ENCODE measurements at regions not wholly inside any gene's neighbourhood (a gene's known extent, or its start where the extent isn't known, plus 50 kb on each side); places are given as distances from the start of the nearest gene placed in this dataset.

DNA sequence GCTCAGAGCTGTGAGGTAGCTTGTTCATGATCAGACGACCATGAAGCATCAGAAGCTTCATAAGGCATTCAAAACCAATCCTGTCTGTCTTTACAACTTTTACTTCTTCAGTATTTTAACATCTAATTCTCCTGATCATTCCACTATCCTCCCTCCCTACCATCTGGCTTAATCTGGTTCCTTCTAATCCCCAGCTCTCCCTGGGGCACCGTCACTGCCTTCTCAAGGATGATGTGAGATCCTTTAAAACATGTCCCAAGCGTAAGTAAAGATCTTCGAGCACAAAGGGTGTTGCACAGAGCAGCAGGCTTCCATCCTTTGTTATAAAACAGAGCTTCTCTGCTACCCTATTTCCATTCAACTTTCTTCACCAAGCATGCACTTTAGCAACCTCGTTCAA lies 362.7 kb upstream of the ARRDC4 start:
- H3K4me1 ChIP-seq (ENCODE audit: control insufficient read depth in 2 of 2, insufficient read depth in 1 of 2, low read depth in 1 of 2, low read length in 2 of 2), result peaks cover 0 to 2% of the 10 kb centered on the region in 2 donors
- H4K8ac ChIP-seq (ENCODE audit: low read depth, low read length), result no peak overlapping the region
- no peak overlapping the region for H3K18ac ChIP-seq (ENCODE audit: low read length)
- no peak overlapping the region for H4K91ac ChIP-seq (ENCODE audit: low read depth, low read length, poor library complexity)
- no peaks in the 10 kb centered on the region for H3K27me3 ChIP-seq (ENCODE audit: control insufficient read depth in 3 of 3, insufficient read depth in 3 of 3, low read depth in 1 of 3, low read length in 3 of 3)
- no peak overlapping the region for H3K14ac ChIP-seq (ENCODE audit: low read length)
- H2AFZ ChIP-seq (ENCODE audit: low read length), result no peak overlapping the region
- no CpG with 5 or more reads among the region's 5 CpGs for WGBS, 2 donors (ENCODE audit: extremely low coverage in 2 of 2, insufficient read length in 2 of 2, insufficient replicate concordance in 1 of 2)
- H3K9ac ChIP-seq (ENCODE audit: low read depth, low read length, poor library complexity), result no peak overlapping the region
- no peak overlapping the region for H3K4ac ChIP-seq (ENCODE audit: low read length)
- H2BK120ac ChIP-seq (ENCODE audit: low read depth, low read length), result no peak overlapping the region
- no peaks in the 10 kb centered on the region for H3K79me1 ChIP-seq (ENCODE audit: low read depth, low read length)
- H3K9me3 ChIP-seq (replicated peaks in 1 of 2; ENCODE audit: control insufficient read depth in 2 of 2, insufficient read depth in 1 of 2, low read depth in 1 of 2, low read length in 2 of 2), result no peaks in the 10 kb centered on the region
- H3K36me3 ChIP-seq (replicated peaks in 1 of 2; ENCODE audit: control insufficient read depth in 2 of 2, insufficient read depth in 2 of 2, low read length in 2 of 2), result no peaks in the 10 kb centered on the region
- no peak overlapping the region for H3K4me3 ChIP-seq (ENCODE audit: low read length in 2 of 2)
- H2BK5ac ChIP-seq (ENCODE audit: low read length), result no peak overlapping the region
- H3K23ac ChIP-seq (ENCODE audit: low read depth, low read length, poor library complexity), result no peak overlapping the region
- no peak for DNase-seq (ENCODE audit: low spot score)
- no peak overlapping the region for H3K27ac ChIP-seq (replicated peaks; ENCODE audit: low read length)
- H2AK5ac ChIP-seq (ENCODE audit: low read depth, low read length), result no peak overlapping the region
- H3K4me2 ChIP-seq (ENCODE audit: insufficient read depth, low read length, poor library complexity, severe bottlenecking), result no peak overlapping the region
- H2BK15ac ChIP-seq (ENCODE audit: low read length), result no peak overlapping the region
- no peak overlapping the region for H2BK12ac ChIP-seq (ENCODE audit: low read length)

DNA sequence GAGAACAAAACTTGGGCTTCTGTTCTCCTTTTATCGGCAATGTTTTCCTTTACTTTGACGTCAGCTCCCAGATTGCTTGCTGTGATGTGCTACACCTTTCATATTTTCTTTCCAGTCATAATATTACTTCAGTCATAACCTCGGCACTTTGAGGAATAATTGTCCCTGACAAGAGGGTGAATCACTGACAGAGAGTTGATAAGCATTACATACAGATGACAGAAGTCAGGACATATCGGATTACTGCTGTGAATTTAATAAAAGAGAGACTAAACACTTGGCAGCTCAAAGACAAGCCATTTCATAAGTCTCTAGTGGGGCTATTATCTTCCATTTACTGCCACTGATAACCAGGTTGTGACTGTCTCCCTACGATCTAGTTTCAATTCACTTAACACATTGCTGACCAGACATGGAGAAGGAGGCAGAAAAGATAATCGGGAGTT lies 362.1 kb upstream of the ARRDC4 start:
- no peak overlapping the region for H2AK5ac ChIP-seq (ENCODE audit: low read depth, low read length)
- H3K18ac ChIP-seq (ENCODE audit: low read length), result no peak overlapping the region
- H3K23ac ChIP-seq (ENCODE audit: low read depth, low read length, poor library complexity), result no peak overlapping the region
- H3K79me1 ChIP-seq (ENCODE audit: low read depth, low read length), result no peaks in the 10 kb centered on the region
- DNase-seq (ENCODE audit: low spot score), result no peak
- H4K91ac ChIP-seq (ENCODE audit: low read depth, low read length, poor library complexity), result no peak overlapping the region
- H2BK5ac ChIP-seq (ENCODE audit: low read length), result no peak overlapping the region
- no peak overlapping the region for H2BK120ac ChIP-seq (ENCODE audit: low read depth, low read length)
- H3K4me1 ChIP-seq (ENCODE audit: control insufficient read depth in 2 of 2, insufficient read depth in 1 of 2, low read depth in 1 of 2, low read length in 2 of 2), result peaks cover 0 to 2% of the 10 kb centered on the region in 2 donors
- no peak overlapping the region for H3K14ac ChIP-seq (ENCODE audit: low read length)
- no peaks in the 10 kb centered on the region for H3K27me3 ChIP-seq (ENCODE audit: control insufficient read depth in 3 of 3, insufficient read depth in 3 of 3, low read depth in 1 of 3, low read length in 3 of 3)
- no peak overlapping the region for H3K4me3 ChIP-seq (ENCODE audit: low read length in 2 of 2)
- H3K9me3 ChIP-seq (replicated peaks in 1 of 2; ENCODE audit: control insufficient read depth in 2 of 2, insufficient read depth in 1 of 2, low read depth in 1 of 2, low read length in 2 of 2), result no peaks in the 10 kb centered on the region
- no peak overlapping the region for H4K8ac ChIP-seq (ENCODE audit: low read depth, low read length)
- H3K9ac ChIP-seq (ENCODE audit: low read depth, low read length, poor library complexity), result no peak overlapping the region
- H2BK15ac ChIP-seq (ENCODE audit: low read length), result no peak overlapping the region
- no peaks in the 10 kb centered on the region for H3K36me3 ChIP-seq (replicated peaks in 1 of 2; ENCODE audit: control insufficient read depth in 2 of 2, insufficient read depth in 2 of 2, low read length in 2 of 2)
- no peak overlapping the region for H3K4ac ChIP-seq (ENCODE audit: low read length)
- no CpG with 5 or more reads among the region's 6 CpGs for WGBS, 2 donors (ENCODE audit: extremely low coverage in 2 of 2, insufficient read length in 2 of 2, insufficient replicate concordance in 1 of 2)
- no peak overlapping the region for H2AFZ ChIP-seq (ENCODE audit: low read length)
- H3K27ac ChIP-seq (replicated peaks; ENCODE audit: low read length), result no peak overlapping the region
- no peak overlapping the region for H3K4me2 ChIP-seq (ENCODE audit: insufficient read depth, low read length, poor library complexity, severe bottlenecking)
- H2BK12ac ChIP-seq (ENCODE audit: low read length), result no peak overlapping the region

DNA sequence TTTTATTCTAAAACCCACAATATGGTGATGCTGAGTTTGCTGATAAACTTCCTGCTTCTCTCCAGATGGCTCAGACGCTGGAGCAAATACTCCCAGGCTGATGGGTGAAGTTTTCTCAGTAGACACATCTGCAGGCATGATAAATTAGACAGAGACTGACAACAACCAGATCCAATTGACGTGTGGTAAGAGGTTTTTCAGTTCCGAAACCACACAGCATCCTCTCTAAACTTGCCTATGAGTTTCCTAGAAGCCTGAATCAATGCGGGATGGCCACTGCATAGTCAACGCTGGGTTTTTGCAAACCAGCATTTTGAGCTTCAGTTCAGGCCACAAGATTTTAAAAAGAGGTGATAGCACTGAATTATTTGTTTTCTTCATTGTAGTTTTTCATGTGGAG lies 360.3 kb upstream of the ARRDC4 start:
- no CpG with 5 or more reads among the region's 5 CpGs for WGBS, 2 donors (ENCODE audit: extremely low coverage in 2 of 2, insufficient read length in 2 of 2, insufficient replicate concordance in 1 of 2)
- no peak overlapping the region for H3K14ac ChIP-seq (ENCODE audit: low read length)

DNA sequence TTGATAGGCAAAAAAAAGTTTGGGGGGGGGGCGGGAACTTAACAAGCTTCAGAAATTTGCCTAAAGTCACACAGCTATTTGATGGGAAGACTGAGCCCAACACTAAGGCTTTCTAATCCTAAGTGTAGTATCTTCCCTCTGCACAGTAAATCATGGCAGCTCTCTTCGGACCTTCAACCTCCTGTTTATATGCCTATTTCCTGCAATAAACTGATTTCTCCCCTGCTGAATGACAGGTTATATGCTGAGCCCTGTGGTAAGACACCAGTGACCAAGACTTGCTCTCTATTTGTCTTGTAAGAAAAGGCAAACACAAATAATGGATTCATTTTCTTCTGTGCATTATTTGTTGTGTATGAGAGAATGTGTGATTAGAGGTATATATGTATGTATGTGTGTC lies 355.8 kb upstream of the ARRDC4 start:
- Histone ChIP-seq H3K9me3 (replicated peaks in 1 of 2; ENCODE audit: control insufficient read depth in 2 of 2, insufficient read depth in 1 of 2, low read depth in 1 of 2, low read length in 2 of 2) (no peaks in the 10 kb centered on the region), H3K4me1 (ENCODE audit: control insufficient read depth in 2 of 2, insufficient read depth in 1 of 2, low read depth in 1 of 2, low read length in 2 of 2) (no peaks in the 10 kb centered on the region), H2AK5ac (ENCODE audit: low read depth, low read length) (no peak overlapping the region), H2BK15ac (ENCODE audit: low read length) (no peak overlapping the region), H4K91ac (ENCODE audit: low read depth, low read length, poor library complexity) (no peak overlapping the region), H4K8ac (ENCODE audit: low read depth, low read length) (no peak overlapping the region), H3K4ac (ENCODE audit: low read length) (no peak overlapping the region), H2AFZ (ENCODE audit: low read length) (no peak overlapping the region), H3K9ac (ENCODE audit: low read depth, low read length, poor library complexity) (no peak overlapping the region), H2BK5ac (ENCODE audit: low read length) (no peak overlapping the region), H3K23ac (ENCODE audit: low read depth, low read length, poor library complexity) (no peak overlapping the region), H3K27ac (replicated peaks; ENCODE audit: low read length) (no peak overlapping the region), H2BK12ac (ENCODE audit: low read length) (no peak overlapping the region), H3K4me2 (ENCODE audit: insufficient read depth, low read length, poor library complexity, severe bottlenecking) (no peak overlapping the region), H3K27me3 (ENCODE audit: control insufficient read depth in 3 of 3, insufficient read depth in 3 of 3, low read depth in 1 of 3, low read length in 3 of 3) (no peaks in the 10 kb centered on the region), H3K4me3 (ENCODE audit: low read length in 2 of 2) (no peak overlapping the region), H3K36me3 (replicated peaks in 1 of 2; ENCODE audit: control insufficient read depth in 2 of 2, insufficient read depth in 2 of 2, low read length in 2 of 2) (no peaks in the 10 kb centered on the region), H2BK120ac (ENCODE audit: low read depth, low read length) (no peak overlapping the region), H3K79me1 (ENCODE audit: low read depth, low read length) (no peaks in the 10 kb centered on the region), H3K14ac (ENCODE audit: low read length) (no peak overlapping the region), H3K18ac (ENCODE audit: low read length) (no peak overlapping the region)
- no peak for DNase-seq (ENCODE audit: low spot score)
- no CpG with 5 or more reads among the region's 2 CpGs for WGBS, 2 donors (ENCODE audit: extremely low coverage in 2 of 2, insufficient read length in 2 of 2, insufficient replicate concordance in 1 of 2)

More for the DNA sequence above, 360.3 kb upstream of the ARRDC4 start:
- Histone ChIP-seq H4K8ac (ENCODE audit: low read depth, low read length) (no peak overlapping the region), H3K4me2 (ENCODE audit: insufficient read depth, low read length, poor library complexity, severe bottlenecking) (no peak overlapping the region), H4K91ac (ENCODE audit: low read depth, low read length, poor library complexity) (no peak overlapping the region), H2AFZ (ENCODE audit: low read length) (no peak overlapping the region), H3K4ac (ENCODE audit: low read length) (no peak overlapping the region), H2BK120ac (ENCODE audit: low read depth, low read length) (no peak overlapping the region), H3K36me3 (replicated peaks in 1 of 2; ENCODE audit: control insufficient read depth in 2 of 2, insufficient read depth in 2 of 2, low read length in 2 of 2) (no peaks in the 10 kb centered on the region), H2BK15ac (ENCODE audit: low read length) (no peak overlapping the region), H3K9me3 (replicated peaks in 1 of 2; ENCODE audit: control insufficient read depth in 2 of 2, insufficient read depth in 1 of 2, low read depth in 1 of 2, low read length in 2 of 2) (no peaks in the 10 kb centered on the region), H3K18ac (ENCODE audit: low read length) (no peak overlapping the region), H2BK12ac (ENCODE audit: low read length) (no peak overlapping the region), H3K23ac (ENCODE audit: low read depth, low read length, poor library complexity) (no peak overlapping the region), H3K27me3 (ENCODE audit: control insufficient read depth in 3 of 3, insufficient read depth in 3 of 3, low read depth in 1 of 3, low read length in 3 of 3) (no peaks in the 10 kb centered on the region), H3K4me1 (ENCODE audit: control insufficient read depth in 2 of 2, insufficient read depth in 1 of 2, low read depth in 1 of 2, low read length in 2 of 2) (peaks cover 0 to 2% of the 10 kb centered on the region in 2 donors), H2BK5ac (ENCODE audit: low read length) (no peak overlapping the region), H3K27ac (replicated peaks; ENCODE audit: low read length) (no peak overlapping the region), H3K79me1 (ENCODE audit: low read depth, low read length) (no peaks in the 10 kb centered on the region), H3K4me3 (ENCODE audit: low read length in 2 of 2) (no peak overlapping the region), H2AK5ac (ENCODE audit: low read depth, low read length) (no peak overlapping the region), H3K9ac (ENCODE audit: low read depth, low read length, poor library complexity) (no peak overlapping the region)
- DNase-seq (ENCODE audit: low spot score), result no peak
